Panc1 (cell line): ENCODE measurements at regions not wholly inside any gene's neighbourhood (a gene's known extent, or its start where the extent isn't known, plus 50 kb on each side); places are given as distances from the start of the nearest gene placed in this dataset.

Experiments used
- ATAC-seq: fragments of 200-7000 bp; cut with Tn5 transposase; 2 replicates; pipeline ENCODE4 v1.9.1; 2020; ENCODE audit warnings: mild to moderate bottlenecking, moderate library complexity
- BruUV-seq: library from RNA; stranded (reverse); fragments of 400-500 nt; replicated peaks from 2 replicates; lab custom pipeline; 2021; lab: Mats Ljungman, UMichigan
- CTCF ChIA-PET: fragments of 300-600 bp; sonication (Branson Sonifier 250); formaldehyde crosslinking; loops from one replicate; lab custom pipeline; 2022; ENCODE audit warnings: antibody characterized with exemption; lab: Charles Lee
- POLR2A ChIA-PET: fragments of 300-600 bp; sonication (Branson Sonifier 250); formaldehyde crosslinking; loops from one replicate; lab custom pipeline; 2022; ENCODE audit warnings: antibody characterized with exemption; lab: Charles Lee
- DNase-seq: peaks from one replicate; pipeline ENCODE4 v3.0.0-alpha.2; 2010; ENCODE audit warnings: low read depth, low spot score
- H3K27ac ChIP-seq: 2 replicates; pipeline ENCODE4 v1.5.1; 2011; ENCODE audit warnings: mild to moderate bottlenecking, low read length, inconsistent platforms
- H3K27me3 ChIP-seq: fragments of 200-500 bp; sonication (Bioruptor generic); 2 replicates; pipeline ENCODE4 v1.6.0; 2014; ENCODE audit warnings: low read length, inconsistent platforms; ENCODE audit not compliant: control insufficient read depth, insufficient read depth
- H3K36me3 ChIP-seq: fragments of 200-500 bp; sonication (Bioruptor generic); 2 replicates; pipeline ENCODE4 v1.5.1; 2014; ENCODE audit warnings: inconsistent platforms, mild to moderate bottlenecking, low read length, moderate library complexity; ENCODE audit not compliant: control insufficient read depth, insufficient read depth
- H3K4me1 ChIP-seq: 2 replicates; pipeline ENCODE4 v1.5.1; 2011; ENCODE audit warnings: inconsistent platforms, mild to moderate bottlenecking, low read length, moderate library complexity; ENCODE audit not compliant: control insufficient read depth, insufficient read depth
- H3K4me3 ChIP-seq, 2 experiments: 2 replicates each; pipeline ENCODE4 v1.5.1; 2011 to 2012; ENCODE audit warnings: low read depth in 2 of 2, low read length in 2 of 2, mild to moderate bottlenecking in 2 of 2, inconsistent platforms in 1 of 2, moderate library complexity in 1 of 2
- H3K9me3 ChIP-seq: fragments of 200-500 bp; sonication (Bioruptor generic); 2 replicates; pipeline ENCODE4 v1.5.1; 2014; ENCODE audit warnings: low read depth, mild to moderate bottlenecking, inconsistent platforms, low read length, moderate library complexity; ENCODE audit not compliant: control insufficient read depth, insufficient read depth
- CTCF ChIP-seq: fragments of 450-650 bp; IDR thresholded peaks from 2 replicates; pipeline ENCODE4 v1.5.1; 2017; ENCODE audit warnings: mild to moderate bottlenecking
- POLR2AphosphoS5 ChIP-seq: IDR thresholded peaks from 2 replicates; pipeline ENCODE4 v1.6.1; 2012; ENCODE audit warnings: mild to moderate bottlenecking, low read depth, low read length, moderate library complexity
- REST ChIP-seq, 2 experiments: IDR thresholded peaks; 2 replicates each; pipeline ENCODE4 v1.6.1; 2011 to 2012; ENCODE audit warnings: low read depth in 2 of 2, control low read depth in 1 of 2, low read length in 1 of 2, mild to moderate bottlenecking in 1 of 2, moderate library complexity in 1 of 2; ENCODE audit not compliant: insufficient read depth in 1 of 2
- SIN3A ChIP-seq: IDR thresholded peaks from 2 replicates; pipeline ENCODE4 v1.6.1; 2012; ENCODE audit warnings: low read depth, mild to moderate bottlenecking, low read length, moderate library complexity, borderline replicate concordance; ENCODE audit not compliant: insufficient read depth
- TCF7L2 ChIP-seq: IDR thresholded peaks from 2 replicates; pipeline ENCODE4 v1.6.1; 2011; ENCODE audit warnings: mild to moderate bottlenecking, low read depth, low read length, inconsistent platforms
- in situ Hi-C: cut with HindIII; loops from 2 replicates; pipeline ENCODE4 v1.10.0; 2016; ENCODE audit warnings: low sequenced_read_pairs, low pct_unique_long_range_greater_than_20kb
- intact Hi-C: fragments of 100-400 bp; cut with micrococcal nuclease; formaldehyde crosslinking; loops from one replicate; pipeline ENCODE4 v1.10.0; 2022; ENCODE audit not compliant: unreplicated experiment

GRCh38 chr2:144320491-144320890, 199.4 kb downstream of the ZEB2 start:
- H3K27ac ChIP-seq, result no peak overlapping the region
- TF ChIP-seq REST (IDR thresholded peaks at IDR 0.05; ENCODE audit: insufficient read depth in 1 of 2, low read depth in 2 of 2, low read length in 1 of 2), result no peak
- TF ChIP-seq CTCF, result no peak
- TF ChIP-seq TCF7L2, result no peak
- TF ChIP-seq POLR2AphosphoS5, result no peak
- DNase-seq (no peak), ATAC-seq (no peak)
- in situ Hi-C loops, result no loop called here
- BruUV-seq, result no TSS peak
- no peak overlapping the region for H3K4me3 ChIP-seq
- ChIA-PET POLR2A (no interaction called here), CTCF (no interaction called here)
- no peaks in the 10 kb centered on the region for H3K36me3 ChIP-seq
- no peaks in the 10 kb centered on the region for H3K27me3 ChIP-seq
- intact Hi-C loops, result no loop called here
- no peaks in the 10 kb centered on the region for H3K9me3 ChIP-seq
- H3K4me1 ChIP-seq, result peaks cover 6% of the 10 kb centered on the region

GRCh38 chr2:144317071-144317738, 202.7 kb downstream of the ZEB2 start:
- intact Hi-C loops (no loop called here), in situ Hi-C loops (no loop called here)
- H3K9me3 ChIP-seq, result no peaks in the 10 kb centered on the region
- no TSS peak for BruUV-seq
- DNase-seq (no peak), ATAC-seq (no peak)
- H3K36me3 ChIP-seq, result no peaks in the 10 kb centered on the region
- H3K27me3 ChIP-seq, result no peaks in the 10 kb centered on the region
- H3K4me1 ChIP-seq, result no peaks in the 10 kb centered on the region
- H3K27ac ChIP-seq, result no peak overlapping the region
- ChIA-PET CTCF (no interaction called here), POLR2A (no interaction called here)
- no peak for TF ChIP-seq SIN3A
- TF ChIP-seq REST (IDR thresholded peaks at IDR 0.05; ENCODE audit: insufficient read depth in 1 of 2, low read depth in 2 of 2, low read length in 1 of 2), result no peak
- TF ChIP-seq POLR2AphosphoS5, result no peak
- no peak for TF ChIP-seq CTCF
- no peak for TF ChIP-seq TCF7L2
- H3K4me3 ChIP-seq, result no peak overlapping the region
